Keratinocyte (primary cell): ENCODE measurements at regions not wholly inside any gene's neighbourhood (a gene's known extent, or its start where the extent isn't known, plus 50 kb on each side); places are given as distances from the start of the nearest gene placed in this dataset.

ENCODE experiments used
- DNase-seq: peaks from one replicate; pipeline ENCODE4 v3.0.0-alpha.2; 2011; ENCODE audit warnings: low read depth, missing footprints, low spot score
- FAIRE-seq: peaks from 2 replicates; lab custom pipeline; 2011; peaks lifted over from hg19 to GRCh38; lab: Jason Lieb, UNC
- H2AFZ ChIP-seq: 2 replicates; pipeline ENCODE4 v1.6.0; 2012; ENCODE audit warnings: low read length, control low read depth, inconsistent platforms; ENCODE audit not compliant: control insufficient read depth
- H3K27ac ChIP-seq: 2 replicates; pipeline ENCODE4 v1.5.1; 2011; ENCODE audit warnings: low read length; ENCODE audit not compliant: control insufficient read depth, insufficient read depth
- H3K27me3 ChIP-seq: 3 replicates; pipeline ENCODE4 v1.6.0; 2011; ENCODE audit warnings: low read length; ENCODE audit not compliant: control insufficient read depth, insufficient read depth; ENCODE audit errors: extremely low read depth
- H3K36me3 ChIP-seq, 2 experiments: 2 replicates in 1 of 2; 3 replicates in 1 of 2; pipeline ENCODE4 v1.5.1; 2011; ENCODE audit warnings: low read length in 2 of 2, mild to moderate bottlenecking in 1 of 2; ENCODE audit not compliant: control insufficient read depth in 2 of 2, insufficient read depth in 2 of 2; ENCODE audit errors: extremely low read depth in 1 of 2
- H3K4me1 ChIP-seq: 3 replicates; pipeline ENCODE4 v1.5.1; 2011; ENCODE audit warnings: low read length; ENCODE audit not compliant: control insufficient read depth, insufficient read depth; ENCODE audit errors: extremely low read depth
- H3K4me2 ChIP-seq: 3 replicates; pipeline ENCODE4 v1.6.0; 2011; ENCODE audit warnings: low read depth, low read length; ENCODE audit not compliant: control insufficient read depth, insufficient read depth; ENCODE audit errors: extremely low read depth
- H3K4me3 ChIP-seq, 3 experiments: fragments of 200-600 bp in 1 of 3; sonication (generic) in 1 of 3; 2 replicates in 2 of 3; 3 replicates in 1 of 3; pipeline ENCODE4 v1.5.1; 2011 to 2016; ENCODE audit warnings: low read length in 3 of 3, mild to moderate bottlenecking in 3 of 3, control low read depth in 2 of 3, inconsistent platforms in 1 of 3, low read depth in 1 of 3, mixed read lengths in 1 of 3, mixed run types in 1 of 3, moderate library complexity in 1 of 3; ENCODE audit not compliant: control insufficient read depth in 2 of 3, insufficient read depth in 2 of 3; ENCODE audit errors: extremely low read depth in 1 of 3
- H3K79me2 ChIP-seq: 2 replicates; pipeline ENCODE4 v1.6.0; 2012; ENCODE audit warnings: low read length; ENCODE audit not compliant: control insufficient read depth, insufficient read depth
- H3K9ac ChIP-seq: 3 replicates; pipeline ENCODE4 v1.6.0; 2011; ENCODE audit warnings: low read length; ENCODE audit not compliant: control insufficient read depth, insufficient read depth; ENCODE audit errors: extremely low read depth
- H3K9me1 ChIP-seq: 3 replicates; pipeline ENCODE4 v1.6.0; 2011; ENCODE audit warnings: low read length; ENCODE audit not compliant: control insufficient read depth, insufficient read depth; ENCODE audit errors: extremely low read depth
- H3K9me3 ChIP-seq: 2 replicates; pipeline ENCODE4 v1.5.1; 2012; ENCODE audit warnings: low read depth, low read length; ENCODE audit not compliant: control insufficient read depth
- H4K20me1 ChIP-seq: 3 replicates; pipeline ENCODE4 v1.6.0; 2011; ENCODE audit warnings: low read length; ENCODE audit not compliant: control insufficient read depth, insufficient read depth; ENCODE audit errors: extremely low read depth
- EZH2 ChIP-seq: IDR thresholded peaks from one replicate; pipeline ENCODE4 v1.6.1; 2012; ENCODE audit warnings: inconsistent platforms, mild to moderate bottlenecking, low read length, moderate library complexity
- dilution Hi-C: fragments of 300-500 bp; cut with MboI; formaldehyde crosslinking; loops from one replicate; pipeline ENCODE4 v1.7.0; 2020; ENCODE audit warnings: low sequenced_read_pairs; ENCODE audit not compliant: extremely low pct_ligation_motif_present
- TF ChIP-seq, protein P1 (sequence below), 3 experiments: IDR thresholded peaks in 1 of 3; conservative IDR thresholded peaks in 1 of 3; optimal IDR thresholded peaks in 1 of 3; 2 replicates in 2 of 3; 3 replicates in 1 of 3; pipeline versions ENCODE3 to v1.5.1; 2011; ENCODE audit warnings: low read length in 3 of 3, mild to moderate bottlenecking in 3 of 3, moderate library complexity in 2 of 3, control low read depth in 1 of 3, inconsistent platforms in 1 of 3; ENCODE audit not compliant: insufficient read depth in 2 of 3; ENCODE audit errors: extremely low read depth in 1 of 3

DNA sequence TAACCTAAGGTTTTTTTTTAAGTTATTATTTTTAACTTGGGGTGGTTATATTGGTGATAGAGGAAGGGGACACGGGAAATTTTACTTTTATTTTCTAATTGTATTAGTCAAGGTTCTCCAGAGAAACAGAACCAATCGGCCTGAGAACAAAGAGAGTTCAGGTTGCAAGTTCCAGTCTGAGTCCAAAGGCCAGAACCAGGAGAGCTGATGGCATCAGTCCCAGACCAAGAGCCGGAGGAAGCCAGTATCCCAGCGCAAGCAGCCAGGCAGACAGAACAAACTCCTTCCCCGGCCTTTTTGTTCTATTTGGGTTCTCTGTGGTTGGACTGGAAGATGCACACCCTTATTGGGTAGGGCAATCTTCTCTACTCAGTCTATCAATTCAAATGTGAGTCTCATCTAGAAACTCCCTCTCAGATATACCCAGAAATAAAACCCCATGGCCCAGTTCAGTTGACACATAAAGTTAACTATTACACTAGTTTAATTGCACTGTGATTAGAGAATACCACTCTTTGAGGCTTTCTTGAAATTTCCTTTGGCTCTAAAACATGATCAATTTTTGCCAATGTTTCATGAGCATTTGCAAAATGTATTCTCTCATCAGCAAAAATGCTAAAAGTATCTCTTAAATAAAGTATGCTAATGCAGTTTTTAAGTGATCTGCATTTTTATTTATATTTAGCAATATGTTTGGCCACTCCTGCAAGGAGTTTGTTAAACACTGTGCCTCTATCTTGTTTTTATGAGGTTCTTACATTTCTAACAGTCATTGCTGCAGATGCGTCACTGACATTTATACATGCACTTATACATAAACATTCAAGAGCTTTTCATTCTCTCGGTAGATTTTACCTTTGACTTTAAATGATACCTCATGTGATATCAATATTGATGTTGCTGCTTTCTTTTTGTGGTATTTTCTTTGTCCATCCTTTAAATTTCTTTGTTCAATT, 103.2 kb upstream of the SSTR4 start:
- dilution Hi-C loops: no loop called here
- DNase-seq (no peak), FAIRE-seq (no peak)
- no peak overlapping the region for H3K4me2 ChIP-seq
- no peaks in the 10 kb centered on the region for H3K79me2 ChIP-seq
- no peak overlapping the region for H3K9ac ChIP-seq
- H3K4me3 ChIP-seq: no peak overlapping the region
- no peaks in the 10 kb centered on the region for H3K9me3 ChIP-seq
- H4K20me1 ChIP-seq: no peaks in the 10 kb centered on the region
- H2AFZ ChIP-seq: no peak overlapping the region
- no peaks in the 10 kb centered on the region for H3K9me1 ChIP-seq
- H3K27ac ChIP-seq: no peak overlapping the region
- H3K36me3 ChIP-seq: no peaks in the 10 kb centered on the region
- H3K4me1 ChIP-seq: no peaks in the 10 kb centered on the region
- no peaks in the 10 kb centered on the region for H3K27me3 ChIP-seq
- TF ChIP-seq, protein P1, sequence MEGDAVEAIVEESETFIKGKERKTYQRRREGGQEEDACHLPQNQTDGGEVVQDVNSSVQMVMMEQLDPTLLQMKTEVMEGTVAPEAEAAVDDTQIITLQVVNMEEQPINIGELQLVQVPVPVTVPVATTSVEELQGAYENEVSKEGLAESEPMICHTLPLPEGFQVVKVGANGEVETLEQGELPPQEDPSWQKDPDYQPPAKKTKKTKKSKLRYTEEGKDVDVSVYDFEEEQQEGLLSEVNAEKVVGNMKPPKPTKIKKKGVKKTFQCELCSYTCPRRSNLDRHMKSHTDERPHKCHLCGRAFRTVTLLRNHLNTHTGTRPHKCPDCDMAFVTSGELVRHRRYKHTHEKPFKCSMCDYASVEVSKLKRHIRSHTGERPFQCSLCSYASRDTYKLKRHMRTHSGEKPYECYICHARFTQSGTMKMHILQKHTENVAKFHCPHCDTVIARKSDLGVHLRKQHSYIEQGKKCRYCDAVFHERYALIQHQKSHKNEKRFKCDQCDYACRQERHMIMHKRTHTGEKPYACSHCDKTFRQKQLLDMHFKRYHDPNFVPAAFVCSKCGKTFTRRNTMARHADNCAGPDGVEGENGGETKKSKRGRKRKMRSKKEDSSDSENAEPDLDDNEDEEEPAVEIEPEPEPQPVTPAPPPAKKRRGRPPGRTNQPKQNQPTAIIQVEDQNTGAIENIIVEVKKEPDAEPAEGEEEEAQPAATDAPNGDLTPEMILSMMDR (optimal IDR thresholded peaks at IDR 0.05 in 1 of 3, IDR thresholded peaks at IDR 0.05 in 1 of 3, conservative IDR thresholded peaks at IDR 0.05 in 1 of 3; ENCODE audit: extremely low read depth in 1 of 3, insufficient read depth in 2 of 3, low read length in 3 of 3): no peak
- TF ChIP-seq EZH2: no peak

DNA sequence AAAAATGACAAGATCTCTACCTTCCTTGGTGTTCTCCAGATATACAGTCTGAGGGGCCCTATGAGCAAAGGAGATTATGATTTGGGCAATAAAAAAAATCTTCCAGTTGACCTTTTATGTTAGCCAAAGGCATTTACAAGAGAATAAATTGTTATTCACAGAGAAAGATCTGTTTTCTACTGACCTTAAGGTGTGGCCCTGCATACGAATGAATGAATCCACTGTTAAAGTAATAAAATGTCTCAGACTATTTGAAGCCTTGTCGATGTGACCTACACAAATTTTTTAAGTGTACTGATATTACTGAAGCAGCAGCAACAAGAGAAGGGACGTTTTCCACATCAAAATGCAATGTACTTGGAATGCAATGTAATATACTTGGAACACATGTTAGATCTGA, 95.9 kb upstream of the SSTR4 start:
- no peak for DNase-seq
- Histone ChIP-seq H3K4me1 (no peaks in the 10 kb centered on the region), H3K36me3 (no peaks in the 10 kb centered on the region), H3K4me2 (no peak overlapping the region), H3K79me2 (no peaks in the 10 kb centered on the region), H3K9ac (no peak overlapping the region), H3K27me3 (peaks cover under 1% of the 10 kb centered on the region), H3K9me3 (no peaks in the 10 kb centered on the region), H3K4me3 (no peak overlapping the region), H3K9me1 (no peaks in the 10 kb centered on the region), H2AFZ (no peak overlapping the region), H3K27ac (no peak overlapping the region), H4K20me1 (no peaks in the 10 kb centered on the region)
- FAIRE-seq: no peak
- dilution Hi-C loops: no loop called here
- TF ChIP-seq EZH2: no peak
- TF ChIP-seq, protein P1 (optimal IDR thresholded peaks at IDR 0.05 in 1 of 3, IDR thresholded peaks at IDR 0.05 in 1 of 3, conservative IDR thresholded peaks at IDR 0.05 in 1 of 3; ENCODE audit: extremely low read depth in 1 of 3, insufficient read depth in 2 of 3, low read length in 3 of 3): no peak
